MM.1S (cell line): ENCODE measurements at regions not wholly inside any gene's neighbourhood (a gene's known extent, or its start where the extent isn't known, plus 50 kb on each side); places are given as distances from the start of the nearest gene placed in this dataset.
A peak's percentile ranks its signal among the peaks of the same experiment; 100 is the strongest.

Experiments
- DNase-seq: peaks from one replicate; pipeline ENCODE4 v3.0.0-alpha.2; 2015
- H2AFZ ChIP-seq: fragments of 300-600 bp; sonication (generic); 2 replicates; pipeline ENCODE4 v1.6.0; 2016; ENCODE audit warnings: antibody characterized with exemption, low read length
- H3F3A ChIP-seq: fragments of 300-600 bp; sonication (generic); 2 replicates; pipeline ENCODE4 v1.6.1; 2016; ENCODE audit warnings: mild to moderate bottlenecking, antibody characterized with exemption, low read length, moderate library complexity, mixed read lengths; ENCODE audit not compliant: insufficient read depth
- H3K27ac ChIP-seq: fragments of 300-600 bp; sonication (generic); 2 replicates; pipeline ENCODE4 v1.5.1; 2016; ENCODE audit warnings: mild to moderate bottlenecking, low read length
- H3K27me3 ChIP-seq: fragments of 300-600 bp; sonication (generic); replicated peaks from 2 replicates; pipeline ENCODE4 v1.6.0; 2016; ENCODE audit warnings: low read length; ENCODE audit not compliant: insufficient read depth
- H3K36me3 ChIP-seq: fragments of 300-600 bp; sonication (generic); replicated peaks from 2 replicates; pipeline ENCODE4 v1.6.1; 2016; ENCODE audit warnings: mild to moderate bottlenecking, low read length, mixed read lengths; ENCODE audit not compliant: insufficient read depth
- H3K4me1 ChIP-seq: fragments of 300-600 bp; sonication (generic); 2 replicates; pipeline ENCODE4 v1.6.1; 2016; ENCODE audit warnings: low read length, mixed read lengths
- H3K4me2 ChIP-seq: fragments of 300-600 bp; sonication (generic); 2 replicates; pipeline ENCODE4 v1.6.0; 2016; ENCODE audit warnings: low read depth, low read length
- H3K4me3 ChIP-seq: fragments of 300-600 bp; sonication (generic); 2 replicates; pipeline ENCODE4 v1.5.1; 2016; ENCODE audit warnings: low read length, mixed read lengths
- H3K79me2 ChIP-seq: fragments of 300-600 bp; sonication (generic); 2 replicates; pipeline ENCODE4 v1.6.1; 2016; ENCODE audit warnings: mixed run types, low read length, mixed read lengths
- H3K9ac ChIP-seq: fragments of 300-600 bp; sonication (generic); 2 replicates; pipeline ENCODE4 v1.6.1; 2016; ENCODE audit warnings: low read length, mixed read lengths
- H3K9me2 ChIP-seq: fragments of 300-600 bp; sonication (generic); replicated peaks from 2 replicates; pipeline ENCODE4 v1.6.1; 2016; ENCODE audit warnings: mild to moderate bottlenecking, low read length, mixed read lengths; ENCODE audit not compliant: insufficient read depth
- H3K9me3 ChIP-seq: fragments of 300-600 bp; sonication (generic); replicated peaks from 2 replicates; pipeline ENCODE4 v1.6.1; 2016; ENCODE audit warnings: mild to moderate bottlenecking, low read length, mixed read lengths; ENCODE audit not compliant: insufficient read depth
- H4K20me1 ChIP-seq: fragments of 300-600 bp; sonication (generic); 2 replicates; pipeline ENCODE4 v1.6.1; 2016; ENCODE audit warnings: mild to moderate bottlenecking, low read length, moderate library complexity, mixed read lengths; ENCODE audit not compliant: insufficient read depth
- EZH2 ChIP-seq: fragments of 300-600 bp; sonication (generic); optimal IDR thresholded peaks from 2 replicates; pipeline ENCODE3; 2017; ENCODE audit warnings: low read depth, mild to moderate bottlenecking, antibody characterized with exemption, low read length, mixed read lengths
- EZH2phosphoT487 ChIP-seq: fragments of 300-600 bp; sonication (generic); IDR thresholded peaks from 2 replicates; pipeline ENCODE4 v1.6.1; 2018; ENCODE audit warnings: antibody characterized with exemption, low read length
- TF ChIP-seq, protein P1 (sequence below): fragments of 300-600 bp; sonication (generic); IDR thresholded peaks from 2 replicates; pipeline ENCODE4 v1.5.1; 2016; ENCODE audit warnings: antibody characterized with exemption, low read length, mixed read lengths

DNA sequence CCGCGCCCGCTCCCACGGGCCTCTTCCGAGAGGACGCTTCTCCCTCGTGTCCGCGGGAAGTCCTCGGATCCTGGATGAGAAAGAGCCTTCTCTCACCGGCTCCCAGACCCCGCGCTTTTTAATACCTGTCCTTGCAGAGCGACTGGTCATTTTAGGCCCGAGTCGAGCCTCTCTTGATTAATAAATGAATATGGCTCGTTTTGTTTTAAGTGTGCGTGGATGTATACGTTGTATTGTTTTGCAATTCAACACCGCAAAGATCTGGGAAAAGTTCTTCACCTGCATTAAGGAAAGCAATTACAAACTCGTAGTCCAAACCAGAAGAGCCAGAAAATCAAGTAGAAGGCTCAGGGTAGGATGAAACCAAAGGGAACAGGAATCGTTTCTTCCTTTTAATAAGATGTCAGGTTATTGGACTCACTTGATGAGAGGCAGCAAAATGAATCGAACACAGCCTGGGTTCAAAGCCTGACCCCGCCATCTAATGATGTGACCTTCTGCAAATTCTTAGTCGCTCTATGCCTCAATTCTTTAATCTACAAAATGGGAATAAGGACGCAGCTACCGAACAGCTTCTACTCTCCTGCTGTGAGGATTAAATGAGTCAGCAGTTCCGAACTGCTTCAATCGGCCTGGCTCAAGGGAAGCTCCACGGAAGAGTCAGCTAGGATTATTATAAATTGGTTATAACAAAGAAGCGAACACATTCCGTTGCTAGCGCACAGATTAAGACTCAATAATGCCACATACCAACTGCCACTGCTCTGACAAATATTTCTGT, 277.8 kb upstream of the NEBL start:
- no peaks in the 10 kb centered on the region for H3K79me2 ChIP-seq
- no peaks in the 10 kb centered on the region for H3K9me2 ChIP-seq
- no peaks in the 10 kb centered on the region for H4K20me1 ChIP-seq
- H3F3A ChIP-seq, result no peaks in the 10 kb centered on the region
- TF ChIP-seq EZH2phosphoT487 (no peak), EZH2 (no peak)
- TF ChIP-seq, protein P1, sequence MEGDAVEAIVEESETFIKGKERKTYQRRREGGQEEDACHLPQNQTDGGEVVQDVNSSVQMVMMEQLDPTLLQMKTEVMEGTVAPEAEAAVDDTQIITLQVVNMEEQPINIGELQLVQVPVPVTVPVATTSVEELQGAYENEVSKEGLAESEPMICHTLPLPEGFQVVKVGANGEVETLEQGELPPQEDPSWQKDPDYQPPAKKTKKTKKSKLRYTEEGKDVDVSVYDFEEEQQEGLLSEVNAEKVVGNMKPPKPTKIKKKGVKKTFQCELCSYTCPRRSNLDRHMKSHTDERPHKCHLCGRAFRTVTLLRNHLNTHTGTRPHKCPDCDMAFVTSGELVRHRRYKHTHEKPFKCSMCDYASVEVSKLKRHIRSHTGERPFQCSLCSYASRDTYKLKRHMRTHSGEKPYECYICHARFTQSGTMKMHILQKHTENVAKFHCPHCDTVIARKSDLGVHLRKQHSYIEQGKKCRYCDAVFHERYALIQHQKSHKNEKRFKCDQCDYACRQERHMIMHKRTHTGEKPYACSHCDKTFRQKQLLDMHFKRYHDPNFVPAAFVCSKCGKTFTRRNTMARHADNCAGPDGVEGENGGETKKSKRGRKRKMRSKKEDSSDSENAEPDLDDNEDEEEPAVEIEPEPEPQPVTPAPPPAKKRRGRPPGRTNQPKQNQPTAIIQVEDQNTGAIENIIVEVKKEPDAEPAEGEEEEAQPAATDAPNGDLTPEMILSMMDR, result no peak
- DNase-seq, result no peak
- no peak overlapping the region for H3K27ac ChIP-seq
- no peaks in the 10 kb centered on the region for H3K27me3 ChIP-seq
- no peaks in the 10 kb centered on the region for H3K4me1 ChIP-seq
- no peak overlapping the region for H2AFZ ChIP-seq
- H3K9me3 ChIP-seq, result no peaks in the 10 kb centered on the region
- no peaks in the 10 kb centered on the region for H3K36me3 ChIP-seq
- H3K9ac ChIP-seq, result no peak overlapping the region
- H3K4me2 ChIP-seq, result no peak overlapping the region
- H3K4me3 ChIP-seq, result no peak overlapping the region

DNA sequence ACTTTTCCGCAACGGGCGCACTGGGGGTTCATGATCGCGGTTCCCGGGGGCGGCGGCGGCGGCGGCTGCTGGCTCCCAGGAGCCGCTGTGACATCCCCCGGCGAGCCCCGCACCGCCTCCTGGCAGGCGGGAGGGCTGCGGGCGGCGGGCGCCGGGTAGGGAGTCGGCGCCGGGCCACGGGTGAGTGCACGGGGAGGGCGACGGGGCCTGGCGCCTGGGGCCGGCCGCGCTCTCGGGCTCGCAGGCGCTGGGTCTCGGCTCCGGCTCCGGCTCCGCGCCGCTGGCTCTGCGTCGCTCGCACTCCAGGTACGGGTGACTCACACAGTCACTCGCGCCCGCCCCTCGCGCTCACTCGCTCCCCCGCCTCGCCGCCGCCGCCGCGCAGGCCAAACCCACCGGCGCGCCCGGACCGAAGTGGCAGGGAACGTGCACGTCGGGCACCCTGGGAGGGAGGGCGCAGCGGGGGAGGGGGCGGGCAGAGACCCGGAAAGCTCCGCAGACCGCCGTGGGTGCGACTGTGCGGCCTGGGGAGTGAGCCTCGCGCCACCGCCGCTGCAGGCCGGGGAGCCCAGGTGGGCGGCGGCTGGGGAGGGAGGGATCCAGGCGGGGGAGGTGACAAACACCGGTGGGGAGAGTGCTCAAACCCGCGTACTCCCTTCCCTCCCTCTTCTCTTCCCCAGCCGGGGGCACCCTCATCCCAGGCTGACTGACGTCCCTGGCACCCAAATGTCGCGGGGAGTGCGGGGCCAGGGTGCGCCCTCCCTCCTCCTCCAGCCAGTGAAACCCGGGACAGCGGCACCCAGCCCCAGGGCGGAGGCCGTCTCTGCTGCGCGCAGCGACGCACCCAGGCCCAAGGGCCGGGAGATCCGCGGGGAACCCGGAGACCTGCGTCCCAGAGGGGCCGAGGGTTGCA, 276.9 kb upstream of the NEBL start:
- no peaks in the 10 kb centered on the region for H3K9me2 ChIP-seq
- no peaks in the 10 kb centered on the region for H4K20me1 ChIP-seq
- no peak overlapping the region for H3K9ac ChIP-seq
- no peaks in the 10 kb centered on the region for H3K9me3 ChIP-seq
- no peaks in the 10 kb centered on the region for H3K27me3 ChIP-seq
- DNase-seq, result peak; percentile 18
- H3K36me3 ChIP-seq, result no peaks in the 10 kb centered on the region
- H3K79me2 ChIP-seq, result no peaks in the 10 kb centered on the region
- TF ChIP-seq, protein P1, result no peak
- TF ChIP-seq EZH2phosphoT487, result no peak
- TF ChIP-seq EZH2, result no peak
- H3K4me1 ChIP-seq, result no peaks in the 10 kb centered on the region
- no peak overlapping the region for H3K27ac ChIP-seq
- peak overlapping the region; percentile 70; the same call in 1 of the 2 replicates for H3K4me2 ChIP-seq
- H3K4me3 ChIP-seq, result peak overlapping the region; percentile 54
- H3F3A ChIP-seq, result no peaks in the 10 kb centered on the region
- no peak overlapping the region for H2AFZ ChIP-seq

DNA sequence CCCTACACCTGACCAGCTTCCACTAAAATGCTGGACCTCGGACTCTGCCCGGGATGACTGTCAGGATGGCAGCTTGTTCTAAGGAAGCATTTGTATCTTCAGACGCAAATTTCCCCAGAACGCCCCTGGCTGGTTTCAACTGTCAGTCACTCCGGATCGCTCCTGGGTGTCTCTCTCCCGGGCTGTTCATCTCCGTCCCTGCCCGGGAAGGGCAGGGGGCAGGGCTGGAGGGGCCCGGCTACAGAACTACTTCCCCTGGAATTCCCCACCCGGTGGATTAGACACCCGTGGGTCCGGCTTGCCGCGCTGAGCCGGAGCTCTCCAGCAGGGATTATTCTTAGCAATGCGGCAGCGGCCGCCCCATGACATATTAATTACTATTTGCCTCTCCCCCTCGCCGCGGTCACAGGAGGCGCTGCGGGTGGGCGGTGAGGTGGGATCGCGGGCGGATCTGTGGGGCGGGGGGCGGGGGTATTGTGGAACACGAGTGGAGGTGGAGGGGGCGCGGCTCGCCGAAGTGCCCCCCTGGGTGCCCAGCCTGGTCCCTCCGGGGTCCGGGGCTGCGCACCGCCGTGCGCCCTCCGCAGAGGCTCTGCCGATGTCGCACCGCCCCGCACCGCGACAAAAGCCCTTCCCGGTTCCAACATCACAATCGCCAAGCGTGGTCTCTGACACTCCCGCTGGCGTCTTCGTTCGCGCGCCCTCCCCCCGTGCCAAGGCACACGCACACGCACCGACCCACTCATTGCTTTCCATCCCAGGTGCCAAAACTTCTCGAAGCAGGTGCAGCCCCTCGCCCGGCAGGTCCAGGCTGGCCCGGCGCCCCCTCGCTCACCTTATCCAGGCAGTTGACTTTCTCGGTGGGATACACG, 276.1 kb upstream of the NEBL start:
- H3K9me2 ChIP-seq, result no peaks in the 10 kb centered on the region
- H3K27me3 ChIP-seq, result no peaks in the 10 kb centered on the region
- H3K79me2 ChIP-seq, result no peaks in the 10 kb centered on the region
- no peaks in the 10 kb centered on the region for H3K9me3 ChIP-seq
- H4K20me1 ChIP-seq, result no peaks in the 10 kb centered on the region
- H3K27ac ChIP-seq, result no peak overlapping the region
- no peak overlapping the region for H3K9ac ChIP-seq
- H2AFZ ChIP-seq, result no peak overlapping the region; the same call in 1 of the 2 replicates
- H3K4me1 ChIP-seq, result no peaks in the 10 kb centered on the region
- H3K36me3 ChIP-seq, result no peaks in the 10 kb centered on the region
- no peaks in the 10 kb centered on the region for H3F3A ChIP-seq
- no peak for TF ChIP-seq EZH2
- TF ChIP-seq, protein P1, result no peak
- TF ChIP-seq EZH2phosphoT487, result no peak
- DNase-seq, result no peak
- peak overlapping the region; percentile 70; the same call in 1 of the 2 replicates for H3K4me2 ChIP-seq
- peak overlapping the region; percentile 54 for H3K4me3 ChIP-seq
